ENCODE measurements at regions not wholly inside any gene's neighbourhood (a gene's known extent, or its start where the extent isn't known, plus 50 kb on each side); places are given as distances from the start of the nearest gene placed in this dataset.

- 0 out of 2 replicates have a peak overlapping the region, but pooled peaks have one; percentile 33 for H2AFZ ChIP-seq
- peaks cover 2% of the 10 kb centered on the region for H3K27me3 Mint-ChIP-seq (ENCODE audit: insufficient read depth, low read depth, poor library complexity)
- H3K4me2 ChIP-seq, result no peak overlapping the region
- no peak overlapping the region for H3K27ac ChIP-seq (ENCODE audit: low read depth)
- H3K36me3 ChIP-seq (ENCODE audit: insufficient read depth), result no peaks in the 10 kb centered on the region
- ATAC-seq (no peak), DNase-seq (ENCODE audit: low spot score) (no peak)
- no peaks in the 10 kb centered on the region for H3F3A ChIP-seq (replicated peaks; ENCODE audit: low read depth)
- no peak overlapping the region for H3K27ac Mint-ChIP-seq
- TF ChIP-seq EZH2 (IDR thresholded peaks at IDR 0.05; ENCODE audit: low read depth, unreplicated experiment) (no peak), CTCF (conservative IDR thresholded peaks at IDR 0.05; ENCODE audit: low read depth in 2 of 2) (no peak), ZNF331 (CRISPR knock-in tag; IDR thresholded peaks at IDR 0.05; ENCODE audit: low read depth) (no peak), ETS1 (IDR thresholded peaks at IDR 0.05) (no peak), REST (IDR thresholded peaks at IDR 0.05; ENCODE audit: unreplicated experiment) (no peak), STAT1 (IDR thresholded peaks at IDR 0.05; ENCODE audit: unreplicated experiment) (no peak), EZH2phosphoT487 (IDR thresholded peaks at IDR 0.05; ENCODE audit: unreplicated experiment) (no peak), NANOG (IDR thresholded peaks at IDR 0.05; ENCODE audit: borderline replicate concordance) (no peak), JUNB (IDR thresholded peaks at IDR 0.05; ENCODE audit: unreplicated experiment) (no peak)
- peaks cover 25% of the 10 kb centered on the region for H3K4me1 Mint-ChIP-seq
- no peaks in the 10 kb centered on the region for H4K20me1 ChIP-seq (replicated peaks; ENCODE audit: insufficient read depth)
- no peaks in the 10 kb centered on the region for H3K9me2 ChIP-seq (ENCODE audit: insufficient read depth)
- H3K9me3 Mint-ChIP-seq, result no peaks in the 10 kb centered on the region
- H3K79me2 ChIP-seq (replicated peaks; ENCODE audit: insufficient read depth), result no peaks in the 10 kb centered on the region
- H3K4me3 ChIP-seq, result no peak overlapping the region
- no peaks in the 10 kb centered on the region for H3K4me1 ChIP-seq (ENCODE audit: insufficient read depth)
- H3K27me3 ChIP-seq (ENCODE audit: insufficient read depth), result no peaks in the 10 kb centered on the region
- no peak overlapping the region for H3K4me3 Mint-ChIP-seq
- no peaks in the 10 kb centered on the region for H3K36me3 Mint-ChIP-seq (ENCODE audit: low read depth)
Measured at GRCh38 chr6:96302991-96303390, 218.6 kb upstream of the UFL1 start.

GRCh38 chr6:96304997-96305396 lies 216.6 kb upstream of the UFL1 start:
- ATAC-seq, result no peak
- TF ChIP-seq ZNF462 (CRISPR knock-in tag; IDR thresholded peaks at IDR 0.05), result no peak
- TF ChIP-seq NANOG (IDR thresholded peaks at IDR 0.05; ENCODE audit: borderline replicate concordance), result no peak

More at GRCh38 chr6:96304997-96305396, 216.6 kb upstream of the UFL1 start:
- no peak overlapping the region for H3K4me2 ChIP-seq
- H3F3A ChIP-seq (replicated peaks; ENCODE audit: low read depth), result no peaks in the 10 kb centered on the region
- no peaks in the 10 kb centered on the region for H4K20me1 ChIP-seq (replicated peaks; ENCODE audit: insufficient read depth)
- Mint-ChIP-seq H3K27me3 (ENCODE audit: insufficient read depth, low read depth, poor library complexity) (no peaks in the 10 kb centered on the region), H3K4me3 (no peak overlapping the region), H3K4me1 (peaks cover 25% of the 10 kb centered on the region), H3K9me3 (peaks cover 11% of the 10 kb centered on the region; the same call in 2 of the 3 replicates), H3K27ac (0 out of 2 replicates have a peak overlapping the region, but pooled peaks have one; percentile 47), H3K36me3 (ENCODE audit: low read depth) (peaks cover 11% of the 10 kb centered on the region; the same call in 2 of the 3 replicates)
- DNase-seq (ENCODE audit: low spot score), result no peak
- H3K27ac ChIP-seq (ENCODE audit: low read depth), result no peak overlapping the region
- H3K36me3 ChIP-seq (ENCODE audit: insufficient read depth), result no peaks in the 10 kb centered on the region
- no peaks in the 10 kb centered on the region for H3K79me2 ChIP-seq (replicated peaks; ENCODE audit: insufficient read depth)
- no peaks in the 10 kb centered on the region for H3K27me3 ChIP-seq (ENCODE audit: insufficient read depth)
- no peak overlapping the region for H3K4me3 ChIP-seq
- no peak overlapping the region for H2AFZ ChIP-seq
- no peaks in the 10 kb centered on the region for H3K4me1 ChIP-seq (ENCODE audit: insufficient read depth)
- H3K9me2 ChIP-seq (ENCODE audit: insufficient read depth), result no peaks in the 10 kb centered on the region

All from GM23338 (cell line).